OCI-LY1 (cell line): ENCODE measurements at regions not wholly inside any gene's neighbourhood (a gene's known extent, or its start where the extent isn't known, plus 50 kb on each side); places are given as distances from the start of the nearest gene placed in this dataset.

Experiments used
- H2AFZ ChIP-seq: fragments of 200-600 bp; sonication (generic), shearing (Covaris generic); 2 replicates; pipeline ENCODE4 v1.6.0; 2014; ENCODE audit warnings: antibody characterized with exemption, mild to moderate bottlenecking, low read length
- H3F3A ChIP-seq: fragments of 200-600 bp; sonication (generic), shearing (Covaris generic); 2 replicates; pipeline ENCODE4 v1.6.0; 2014; ENCODE audit warnings: mild to moderate bottlenecking, antibody characterized with exemption, low read length, moderate library complexity; ENCODE audit not compliant: insufficient read depth
- H3K27ac ChIP-seq: fragments of 200-600 bp; sonication (generic); 2 replicates; pipeline ENCODE4 v1.5.1; 2014; ENCODE audit warnings: low read length, mixed run types, mild to moderate bottlenecking, low read depth; ENCODE audit not compliant: poor library complexity, severe bottlenecking
- H3K27me3 ChIP-seq: fragments of 200-600 bp; sonication (generic); 2 replicates; pipeline ENCODE4 v1.6.0; 2014; ENCODE audit warnings: antibody characterized with exemption, mild to moderate bottlenecking, low read length, moderate library complexity; ENCODE audit not compliant: insufficient read depth
- H3K36me3 ChIP-seq: fragments of 200-600 bp; sonication (generic); 2 replicates; pipeline ENCODE4 v1.6.1; 2014; ENCODE audit warnings: mild to moderate bottlenecking, antibody characterized with exemption, low read length, moderate library complexity, mixed read lengths; ENCODE audit not compliant: insufficient read depth
- H3K4me1 ChIP-seq: fragments of 200-600 bp; sonication (generic); 2 replicates; pipeline ENCODE4 v1.5.1; 2014; ENCODE audit warnings: mild to moderate bottlenecking, low read length, moderate library complexity; ENCODE audit not compliant: insufficient read depth, severe bottlenecking
- H3K4me2 ChIP-seq: fragments of 200-600 bp; sonication (generic), shearing (Covaris generic); 2 replicates; pipeline ENCODE4 v1.6.1; 2014; ENCODE audit warnings: low read length
- H3K4me3 ChIP-seq: fragments of 200-600 bp; sonication (generic); 2 replicates; pipeline ENCODE4 v1.5.1; 2014; ENCODE audit warnings: low read length, low read depth, mild to moderate bottlenecking, mixed read lengths; ENCODE audit not compliant: poor library complexity, severe bottlenecking
- H3K79me2 ChIP-seq: fragments of 200-600 bp; shearing (Covaris generic); 2 replicates; pipeline ENCODE4 v1.6.1; 2016; ENCODE audit warnings: mixed run types, low read length, mixed read lengths; ENCODE audit not compliant: insufficient read depth
- H3K9ac ChIP-seq: fragments of 200-600 bp; sonication (generic), shearing (Covaris generic); 2 replicates; pipeline ENCODE4 v1.6.1; 2014; ENCODE audit warnings: mild to moderate bottlenecking, low read length, mixed read lengths
- H3K9me2 ChIP-seq: fragments of 200-600 bp; sonication (generic), shearing (Covaris generic); 2 replicates; pipeline ENCODE4 v1.6.1; 2014; ENCODE audit warnings: low read depth, mild to moderate bottlenecking, low read length, mixed read lengths
- H3K9me3 ChIP-seq: fragments of 200-600 bp; shearing (Covaris generic); 2 replicates; pipeline ENCODE4 v1.6.1; 2014; ENCODE audit warnings: low read length, mixed read lengths
- H4K20me1 ChIP-seq: fragments of 200-600 bp; sonication (generic), shearing (Covaris generic); 2 replicates; pipeline ENCODE4 v1.6.0; 2016; ENCODE audit warnings: mild to moderate bottlenecking, low read length; ENCODE audit not compliant: insufficient read depth
- EZH2 ChIP-seq: fragments of 200-600 bp; sonication (generic), shearing (Covaris generic); IDR thresholded peaks from 2 replicates; pipeline ENCODE4 v1.8.0; 2017; ENCODE audit warnings: borderline replicate concordance, mixed run types, mild to moderate bottlenecking, antibody characterized with exemption, low read length, moderate library complexity, mixed read lengths
- TF ChIP-seq, protein P1 (sequence below): fragments of 200-600 bp; sonication (generic), shearing (Covaris generic); IDR thresholded peaks from 2 replicates; pipeline ENCODE4 v1.5.1; 2017; ENCODE audit warnings: mild to moderate bottlenecking, antibody characterized with exemption, low read length, moderate library complexity, mixed read lengths

DNA sequence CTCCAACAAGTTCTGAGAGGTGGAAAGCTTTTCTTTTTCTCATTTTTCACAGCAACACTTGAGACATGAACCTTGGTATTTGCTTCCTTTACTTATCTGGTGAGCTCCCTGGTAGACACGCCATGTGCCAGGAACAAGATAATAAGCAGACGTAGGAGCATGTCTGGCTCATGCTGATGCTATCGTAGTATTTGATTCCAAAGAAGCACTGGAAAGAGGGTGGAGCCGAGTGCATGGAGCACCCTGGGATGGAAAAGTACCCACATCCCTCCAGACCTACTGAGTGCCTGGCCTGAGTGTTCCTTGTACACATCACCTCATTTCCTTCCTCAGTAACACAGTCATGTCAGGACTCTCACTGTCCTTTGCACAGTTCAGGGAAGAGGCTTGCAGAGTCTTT is 231.0 kb downstream of the CBLN1 start:
- H3K4me2 ChIP-seq: no peak overlapping the region
- H2AFZ ChIP-seq: no peak overlapping the region
- H3K4me1 ChIP-seq: no peaks in the 10 kb centered on the region
- H3K27ac ChIP-seq: no peak overlapping the region
- H3F3A ChIP-seq: no peaks in the 10 kb centered on the region
- H3K9me2 ChIP-seq: no peaks in the 10 kb centered on the region
- no peaks in the 10 kb centered on the region for H4K20me1 ChIP-seq
- H3K79me2 ChIP-seq: no peaks in the 10 kb centered on the region
- no peaks in the 10 kb centered on the region for H3K36me3 ChIP-seq
- no peak for TF ChIP-seq EZH2
- TF ChIP-seq, protein P1, sequence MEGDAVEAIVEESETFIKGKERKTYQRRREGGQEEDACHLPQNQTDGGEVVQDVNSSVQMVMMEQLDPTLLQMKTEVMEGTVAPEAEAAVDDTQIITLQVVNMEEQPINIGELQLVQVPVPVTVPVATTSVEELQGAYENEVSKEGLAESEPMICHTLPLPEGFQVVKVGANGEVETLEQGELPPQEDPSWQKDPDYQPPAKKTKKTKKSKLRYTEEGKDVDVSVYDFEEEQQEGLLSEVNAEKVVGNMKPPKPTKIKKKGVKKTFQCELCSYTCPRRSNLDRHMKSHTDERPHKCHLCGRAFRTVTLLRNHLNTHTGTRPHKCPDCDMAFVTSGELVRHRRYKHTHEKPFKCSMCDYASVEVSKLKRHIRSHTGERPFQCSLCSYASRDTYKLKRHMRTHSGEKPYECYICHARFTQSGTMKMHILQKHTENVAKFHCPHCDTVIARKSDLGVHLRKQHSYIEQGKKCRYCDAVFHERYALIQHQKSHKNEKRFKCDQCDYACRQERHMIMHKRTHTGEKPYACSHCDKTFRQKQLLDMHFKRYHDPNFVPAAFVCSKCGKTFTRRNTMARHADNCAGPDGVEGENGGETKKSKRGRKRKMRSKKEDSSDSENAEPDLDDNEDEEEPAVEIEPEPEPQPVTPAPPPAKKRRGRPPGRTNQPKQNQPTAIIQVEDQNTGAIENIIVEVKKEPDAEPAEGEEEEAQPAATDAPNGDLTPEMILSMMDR: no peak
- H3K9ac ChIP-seq: no peak overlapping the region
- no peak overlapping the region for H3K4me3 ChIP-seq
- H3K27me3 ChIP-seq: peaks cover 3% of the 10 kb centered on the region; the same call in 1 of the 2 replicates
- no peaks in the 10 kb centered on the region for H3K9me3 ChIP-seq

DNA sequence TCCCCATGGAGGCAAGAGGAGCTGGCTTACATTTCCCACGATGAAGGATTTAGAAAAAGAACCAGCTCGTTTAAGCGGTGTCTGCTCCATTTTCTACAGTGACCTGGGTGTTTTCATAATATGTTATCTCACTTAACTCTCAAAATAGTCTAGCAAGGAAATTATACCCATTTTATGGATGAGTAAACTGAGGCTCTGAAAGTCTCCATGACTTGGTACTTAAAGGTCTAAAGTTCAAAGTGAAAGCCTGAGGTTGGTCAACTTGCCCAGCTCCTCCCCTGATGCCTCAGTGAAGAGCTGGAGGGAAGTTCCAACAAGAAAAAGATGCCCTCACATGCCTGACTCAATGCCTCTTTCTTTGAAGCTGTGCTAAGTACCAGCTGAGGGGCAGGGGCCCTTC is 232.0 kb downstream of the CBLN1 start:
- H3K27me3 ChIP-seq: peaks cover 3% of the 10 kb centered on the region; the same call in 1 of the 2 replicates
- H2AFZ ChIP-seq: no peak overlapping the region
- H3K36me3 ChIP-seq: no peaks in the 10 kb centered on the region
- no peak overlapping the region for H3K4me3 ChIP-seq
- H3K4me1 ChIP-seq: no peaks in the 10 kb centered on the region
- no peaks in the 10 kb centered on the region for H3K9me2 ChIP-seq
- H3K9ac ChIP-seq: no peak overlapping the region
- no peak overlapping the region for H3K27ac ChIP-seq
- TF ChIP-seq, protein P1: no peak
- TF ChIP-seq EZH2: no peak
- H3K9me3 ChIP-seq: no peaks in the 10 kb centered on the region
- no peaks in the 10 kb centered on the region for H4K20me1 ChIP-seq
- H3K79me2 ChIP-seq: no peaks in the 10 kb centered on the region
- H3K4me2 ChIP-seq: no peak overlapping the region
- no peaks in the 10 kb centered on the region for H3F3A ChIP-seq

DNA sequence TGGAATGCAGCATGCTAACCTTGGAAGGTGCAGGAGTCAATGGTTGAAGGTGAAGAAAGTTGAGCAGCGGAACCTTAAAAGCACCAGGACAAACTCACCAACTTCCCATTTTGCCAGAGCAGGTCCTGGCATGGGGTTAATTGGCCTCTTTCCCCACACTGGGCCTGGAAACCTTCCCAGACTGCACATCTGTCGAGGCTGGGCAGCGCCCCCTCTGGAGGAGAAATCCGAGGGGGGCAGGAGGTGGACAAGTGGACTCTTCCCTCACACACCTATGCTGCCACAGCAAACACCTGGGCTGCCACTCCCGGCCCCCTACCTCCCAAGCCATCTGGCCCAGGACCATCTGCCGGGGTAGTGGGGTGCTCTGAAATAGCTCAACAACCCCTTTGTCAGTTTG is 232.4 kb downstream of the CBLN1 start:
- TF ChIP-seq EZH2: no peak
- TF ChIP-seq, protein P1: no peak
- H2AFZ ChIP-seq: no peak overlapping the region
- no peaks in the 10 kb centered on the region for H3F3A ChIP-seq

More for the DNA sequence above, 232.4 kb downstream of the CBLN1 start:
- H3K4me1 ChIP-seq: no peaks in the 10 kb centered on the region
- H3K79me2 ChIP-seq: no peaks in the 10 kb centered on the region
- H3K9me2 ChIP-seq: no peaks in the 10 kb centered on the region
- H3K9ac ChIP-seq: no peak overlapping the region
- peaks cover 3% of the 10 kb centered on the region; the same call in 1 of the 2 replicates for H3K27me3 ChIP-seq
- H4K20me1 ChIP-seq: no peaks in the 10 kb centered on the region
- no peak overlapping the region for H3K4me3 ChIP-seq
- H3K27ac ChIP-seq: no peak overlapping the region
- no peak overlapping the region for H3K4me2 ChIP-seq
- no peaks in the 10 kb centered on the region for H3K36me3 ChIP-seq
- H3K9me3 ChIP-seq: no peaks in the 10 kb centered on the region
